Hepatocyte (in vitro differentiated cells): ENCODE measurements at regions not wholly inside any gene's neighbourhood (a gene's known extent, or its start where the extent isn't known, plus 50 kb on each side); places are given as distances from the start of the nearest gene placed in this dataset.

Experiments
- DNase-seq: peaks from one replicate; pipeline ENCODE4 v3.0.0-alpha.2; 2016; ENCODE audit warnings: low spot score
- H2AFZ ChIP-seq: fragments of 200-600 bp; sonication (generic); 2 replicates; pipeline ENCODE4 v1.6.0; 2016; ENCODE audit warnings: antibody characterized with exemption, mild to moderate bottlenecking
- H3K27ac ChIP-seq: fragments of 200-600 bp; sonication (generic); 2 replicates; pipeline ENCODE4 v1.5.1; 2016; ENCODE audit warnings: mild to moderate bottlenecking
- H3K27me3 ChIP-seq: fragments of 200-600 bp; sonication (generic); 2 replicates; pipeline ENCODE4 v1.6.1; 2016
- H3K36me3 ChIP-seq: fragments of 200-600 bp; sonication (generic); replicated peaks from 2 replicates; pipeline ENCODE4 v1.5.1; 2016; ENCODE audit warnings: low read depth; ENCODE audit not compliant: insufficient read depth
- H3K4me1 ChIP-seq: fragments of 200-600 bp; sonication (generic); 2 replicates; pipeline ENCODE4 v1.5.1; 2016; ENCODE audit warnings: mild to moderate bottlenecking, moderate library complexity; ENCODE audit not compliant: insufficient read depth
- H3K4me2 ChIP-seq: fragments of 200-600 bp; sonication (generic); 2 replicates; pipeline ENCODE4 v1.6.0; 2016
- H3K4me3 ChIP-seq: fragments of 200-600 bp; sonication (generic); 2 replicates; pipeline ENCODE4 v1.5.1; 2016; ENCODE audit warnings: mild to moderate bottlenecking
- H3K79me2 ChIP-seq: fragments of 200-600 bp; sonication (generic); 2 replicates; pipeline ENCODE4 v1.6.0; 2017; ENCODE audit warnings: mild to moderate bottlenecking
- H3K9me2 ChIP-seq: fragments of 200-600 bp; sonication (generic); replicated peaks from 2 replicates; pipeline ENCODE4 v1.6.0; 2017; ENCODE audit warnings: mild to moderate bottlenecking; ENCODE audit not compliant: insufficient read depth
- H3K9me3 ChIP-seq: fragments of 200-600 bp; sonication (generic); 2 replicates; pipeline ENCODE4 v1.5.1; 2016; ENCODE audit warnings: low read depth, mild to moderate bottlenecking
- H4K20me1 ChIP-seq: fragments of 200-600 bp; sonication (generic); 2 replicates; pipeline ENCODE4 v1.6.0; 2016; ENCODE audit warnings: mild to moderate bottlenecking; ENCODE audit not compliant: insufficient read depth, poor library complexity, severe bottlenecking
- EZH2 ChIP-seq: fragments of 200-600 bp; sonication (generic); IDR thresholded peaks from 2 replicates; pipeline ENCODE4 v1.6.1; 2016; ENCODE audit warnings: antibody characterized with exemption, mild to moderate bottlenecking, borderline replicate concordance
- EZH2phosphoT487 ChIP-seq: fragments of 200-600 bp; sonication (generic); IDR thresholded peaks from one replicate; pipeline ENCODE4 v1.6.1; 2018; ENCODE audit warnings: antibody characterized with exemption, mild to moderate bottlenecking, low read depth, moderate library complexity; ENCODE audit not compliant: unreplicated experiment, severe bottlenecking
- WGBS: methylation state at CpG from one replicate; pipeline ENCODE4 v1.1.6; 2016; ENCODE audit warnings: low lambda C conversion rate; ENCODE audit errors: missing lambda C conversion rate; 5-methylcytosine and 5-hydroxymethylcytosine counted together
- TF ChIP-seq, protein P1 (sequence below): fragments of 200-600 bp; sonication (generic); IDR thresholded peaks from 2 replicates; pipeline ENCODE4 v1.5.1; 2016; ENCODE audit warnings: antibody characterized with exemption, mild to moderate bottlenecking; ENCODE audit not compliant: poor library complexity

DNA sequence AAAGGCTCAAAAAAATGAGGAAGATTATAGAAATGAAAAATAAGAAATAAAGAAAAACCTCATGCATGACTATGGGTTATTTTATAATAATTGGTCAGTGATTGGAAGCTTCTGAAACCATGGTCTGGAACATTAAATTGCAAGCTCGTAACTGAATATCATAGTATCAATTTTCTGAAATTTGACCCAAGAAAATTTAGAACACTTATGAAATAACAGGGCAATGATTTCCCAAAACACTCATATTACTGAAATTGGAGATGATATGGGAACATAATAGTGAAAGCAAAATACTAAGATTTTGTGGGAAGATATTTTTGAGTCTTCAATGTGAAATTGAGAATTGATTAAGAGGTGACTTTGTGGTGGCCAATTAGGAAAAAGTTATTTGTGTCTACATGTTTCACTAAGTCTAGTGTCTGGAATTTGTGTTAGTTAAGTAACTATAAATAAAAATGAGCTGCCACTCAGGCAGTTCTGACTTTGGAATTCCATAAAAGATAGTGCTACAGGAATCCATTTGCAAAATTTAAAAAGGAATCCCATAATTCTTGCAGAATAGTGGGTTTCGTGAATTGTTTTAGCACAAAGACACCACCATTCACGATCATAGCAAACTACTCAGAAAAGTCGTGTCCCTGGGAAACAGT, 603.0 kb downstream of the LMO7 start:
- no peaks in the 10 kb centered on the region for H3K9me3 ChIP-seq
- H3K4me2 ChIP-seq, result no peak overlapping the region
- no peaks in the 10 kb centered on the region for H3K9me2 ChIP-seq
- H3K4me1 ChIP-seq, result no peaks in the 10 kb centered on the region
- no peak overlapping the region for H3K27ac ChIP-seq
- WGBS, result 94% methylated on average over 4 of the region's 4 CpGs
- no peak for DNase-seq
- H2AFZ ChIP-seq, result no peak overlapping the region
- H3K27me3 ChIP-seq, result no peaks in the 10 kb centered on the region
- no peaks in the 10 kb centered on the region for H3K36me3 ChIP-seq
- H4K20me1 ChIP-seq, result no peaks in the 10 kb centered on the region
- no peak overlapping the region for H3K4me3 ChIP-seq
- TF ChIP-seq, protein P1, sequence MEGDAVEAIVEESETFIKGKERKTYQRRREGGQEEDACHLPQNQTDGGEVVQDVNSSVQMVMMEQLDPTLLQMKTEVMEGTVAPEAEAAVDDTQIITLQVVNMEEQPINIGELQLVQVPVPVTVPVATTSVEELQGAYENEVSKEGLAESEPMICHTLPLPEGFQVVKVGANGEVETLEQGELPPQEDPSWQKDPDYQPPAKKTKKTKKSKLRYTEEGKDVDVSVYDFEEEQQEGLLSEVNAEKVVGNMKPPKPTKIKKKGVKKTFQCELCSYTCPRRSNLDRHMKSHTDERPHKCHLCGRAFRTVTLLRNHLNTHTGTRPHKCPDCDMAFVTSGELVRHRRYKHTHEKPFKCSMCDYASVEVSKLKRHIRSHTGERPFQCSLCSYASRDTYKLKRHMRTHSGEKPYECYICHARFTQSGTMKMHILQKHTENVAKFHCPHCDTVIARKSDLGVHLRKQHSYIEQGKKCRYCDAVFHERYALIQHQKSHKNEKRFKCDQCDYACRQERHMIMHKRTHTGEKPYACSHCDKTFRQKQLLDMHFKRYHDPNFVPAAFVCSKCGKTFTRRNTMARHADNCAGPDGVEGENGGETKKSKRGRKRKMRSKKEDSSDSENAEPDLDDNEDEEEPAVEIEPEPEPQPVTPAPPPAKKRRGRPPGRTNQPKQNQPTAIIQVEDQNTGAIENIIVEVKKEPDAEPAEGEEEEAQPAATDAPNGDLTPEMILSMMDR, result no peak
- TF ChIP-seq EZH2 (no peak), EZH2phosphoT487 (no peak)
- H3K79me2 ChIP-seq, result no peaks in the 10 kb centered on the region

DNA sequence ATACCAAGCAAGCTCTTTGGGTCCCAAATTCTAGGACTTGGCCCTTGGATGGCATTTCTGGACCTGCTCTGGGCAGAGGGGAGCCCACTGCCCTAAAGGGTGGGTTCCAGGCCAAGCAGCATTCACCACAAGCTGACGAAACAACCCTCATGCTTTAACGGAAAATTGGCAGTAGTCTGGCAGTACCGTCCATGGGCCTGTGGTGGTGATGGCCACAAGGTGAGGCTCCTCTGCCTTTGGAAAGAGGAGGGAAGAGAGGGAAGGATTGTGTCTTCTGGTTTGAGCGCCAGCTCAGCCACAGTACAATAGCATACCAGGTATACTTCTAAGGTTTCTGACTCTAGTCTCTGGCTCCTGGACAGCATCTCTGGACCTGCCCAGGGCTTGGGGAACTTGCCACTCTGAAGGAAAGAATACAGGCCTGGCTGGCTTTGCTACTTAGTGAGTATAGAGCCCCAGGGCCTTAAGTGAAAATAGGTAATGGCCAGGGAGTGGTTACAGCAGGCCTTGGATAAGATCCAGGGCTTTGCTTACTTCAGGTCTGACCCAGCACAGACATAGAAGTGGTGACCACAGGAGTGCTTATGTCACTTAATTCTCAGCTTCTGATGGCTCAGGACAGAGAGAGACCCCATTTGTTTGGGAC, 595.5 kb downstream of the LMO7 start:
- H3K9me3 ChIP-seq, result no peaks in the 10 kb centered on the region
- H3K4me2 ChIP-seq, result no peak overlapping the region
- H3K36me3 ChIP-seq, result no peaks in the 10 kb centered on the region
- H3K4me1 ChIP-seq, result no peaks in the 10 kb centered on the region
- no peaks in the 10 kb centered on the region for H3K9me2 ChIP-seq
- H3K27ac ChIP-seq, result no peak overlapping the region
- H2AFZ ChIP-seq, result no peak overlapping the region
- no peaks in the 10 kb centered on the region for H3K79me2 ChIP-seq
- H3K4me3 ChIP-seq, result no peak overlapping the region
- no peaks in the 10 kb centered on the region for H3K27me3 ChIP-seq
- WGBS, result 96% methylated on average over 4 of the region's 4 CpGs
- H4K20me1 ChIP-seq, result no peaks in the 10 kb centered on the region
- no peak for TF ChIP-seq EZH2
- TF ChIP-seq, protein P1, result no peak
- TF ChIP-seq EZH2phosphoT487, result no peak
- DNase-seq, result no peak

DNA sequence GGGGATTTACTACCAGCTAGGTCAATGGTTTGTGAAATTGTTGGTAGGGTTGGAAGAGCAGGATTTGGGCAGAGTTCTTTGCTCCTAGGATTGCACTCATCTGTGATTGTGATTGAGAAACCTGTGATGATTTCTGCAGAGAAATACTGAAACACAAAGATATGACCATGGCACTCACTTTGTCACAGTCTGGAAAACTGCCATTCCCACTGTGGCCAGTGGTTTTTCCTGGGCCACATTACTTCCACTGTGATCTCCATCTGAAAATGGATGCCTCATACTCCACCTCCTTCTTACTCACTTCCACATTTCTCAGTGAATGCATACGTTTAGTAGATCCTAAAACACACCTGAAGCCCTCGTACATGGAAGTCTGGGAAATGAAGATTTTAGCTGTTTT, 593.2 kb downstream of the LMO7 start:
- no peaks in the 10 kb centered on the region for H3K4me1 ChIP-seq
- H4K20me1 ChIP-seq, result no peaks in the 10 kb centered on the region
- H3K9me2 ChIP-seq, result no peaks in the 10 kb centered on the region
- TF ChIP-seq EZH2phosphoT487 (no peak), EZH2 (no peak)
- TF ChIP-seq, protein P1, result no peak
- H3K79me2 ChIP-seq, result no peaks in the 10 kb centered on the region
- no peak overlapping the region for H3K4me2 ChIP-seq
- no peaks in the 10 kb centered on the region for H3K27me3 ChIP-seq
- no peaks in the 10 kb centered on the region for H3K36me3 ChIP-seq
- no peak overlapping the region for H3K4me3 ChIP-seq
- DNase-seq, result no peak
- WGBS, result 91% methylated on average over 2 of the region's 2 CpGs
- no peak overlapping the region for H3K27ac ChIP-seq
- no peaks in the 10 kb centered on the region for H3K9me3 ChIP-seq
- H2AFZ ChIP-seq, result no peak overlapping the region
